ENCODE measurements at regions not wholly inside any gene's neighbourhood (a gene's known extent, or its start where the extent isn't known, plus 50 kb on each side); places are given as distances from the start of the nearest gene placed in this dataset.

DNA sequence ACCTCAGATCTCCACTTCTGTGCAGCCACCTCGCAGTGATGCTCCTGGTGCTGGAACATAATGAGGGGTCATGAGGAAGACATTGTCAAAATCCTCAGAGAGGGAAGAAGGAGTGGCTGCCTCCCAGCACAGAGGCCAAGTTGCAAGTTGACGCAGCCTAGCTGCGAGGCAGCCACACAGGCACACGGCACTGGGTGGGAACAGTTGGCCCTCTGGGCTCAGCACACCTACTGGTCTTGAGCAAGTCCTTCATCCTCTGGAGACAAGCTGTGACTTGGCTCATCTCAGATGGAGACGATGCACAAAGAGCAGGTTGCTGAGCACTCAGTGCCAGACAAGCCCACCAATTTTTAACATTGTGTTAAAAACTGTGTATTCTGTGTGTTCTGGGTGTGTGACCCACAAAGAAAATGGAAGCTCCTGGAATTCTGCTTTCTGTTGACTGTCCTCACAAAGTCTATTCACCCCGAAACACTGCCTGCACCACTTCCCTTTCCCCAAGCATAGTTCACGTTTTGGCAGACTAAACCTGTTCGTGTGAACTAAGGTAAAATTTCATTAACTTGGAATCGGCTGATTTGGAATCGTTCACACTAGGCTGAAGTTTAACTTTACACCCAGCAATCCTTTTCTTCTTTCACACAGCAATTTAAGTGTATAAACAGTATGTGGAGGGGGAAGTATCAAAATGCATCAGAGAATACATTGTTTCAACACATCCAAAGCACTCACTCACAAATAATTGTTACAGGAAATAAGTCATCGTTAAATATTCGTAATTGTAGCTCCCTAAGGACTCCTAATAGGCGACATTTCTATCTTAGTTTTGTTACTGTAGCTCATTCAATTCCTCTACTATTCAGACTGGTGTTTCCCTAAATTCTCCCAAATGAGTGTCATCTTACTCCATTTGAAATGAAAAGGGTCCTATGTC lies 266.6 kb upstream of the ID2 start:
- TF ChIP-seq POLR2A (IDR thresholded peaks at IDR 0.05; ENCODE audit: extremely low read depth, insufficient read length) (no peak), CTCF (IDR thresholded peaks at IDR 0.05; ENCODE audit: low read depth, low read length) (no peak), MAX (IDR thresholded peaks at IDR 0.05; ENCODE audit: low read depth, low read length) (no peak)

All from NB4 (cell line).